Natural killer cell treated with Interleukin-12 subunit alpha and Interleukin-12 subunit beta and Interleukin-15 and Interleukin-18, amount 100 ng/mL, for 72 hours (primary cell): ENCODE measurements at regions not wholly inside any gene's neighbourhood (a gene's known extent, or its start where the extent isn't known, plus 50 kb on each side); places are given as distances from the start of the nearest gene placed in this dataset.

Experiments used
- ATAC-seq, 2 donors: fragments of 150-1000 bp; cut with Tn5 transposase in 1 of 2; sonication (Bioruptor Pico), chemical (Tn5 transposase) in 1 of 2; 2 replicates each; pipeline ENCODE4 v1.10.0; 2021
- DNase-seq: peaks from one replicate; pipeline ENCODE4 v3.0.0; 2022; ENCODE audit warnings: low spot score
- H3K27ac Mint-ChIP-seq, 2 donors: 1 replicate in 1 of 2; 2 replicates in 1 of 2; pipeline ENCODE4 v1.8.0; 2022; ENCODE audit warnings: mixed read lengths in 2 of 2, mild to moderate bottlenecking in 1 of 2, moderate library complexity in 1 of 2
- H3K27me3 Mint-ChIP-seq, 2 donors: 1 replicate in 1 of 2; 2 replicates in 1 of 2; pipeline ENCODE4 v1.8.0; 2022; ENCODE audit warnings: mixed read lengths in 2 of 2
- H3K36me3 Mint-ChIP-seq: one replicate; pipeline ENCODE4 v1.8.0; 2022; ENCODE audit warnings: mixed read lengths
- H3K4me1 Mint-ChIP-seq, 2 donors: 1 replicate in 1 of 2; 2 replicates in 1 of 2; pipeline ENCODE4 v1.8.0; 2022; ENCODE audit warnings: low read depth in 2 of 2, mixed read lengths in 2 of 2, mild to moderate bottlenecking in 1 of 2
- H3K4me3 Mint-ChIP-seq: one replicate; pipeline ENCODE4 v1.8.0; 2022; ENCODE audit warnings: mixed read lengths
- H3K9me3 Mint-ChIP-seq: 2 replicates; pipeline ENCODE4 v1.8.0; 2022; ENCODE audit warnings: mixed read lengths

- H3K27me3 Mint-ChIP-seq, result peaks cover 22 to 39% of the 10 kb centered on the region in 2 donors
- H3K27ac Mint-ChIP-seq, result no peak overlapping the region
- DNase-seq (no peak), ATAC-seq (no peak)
- H3K36me3 Mint-ChIP-seq, result no peaks in the 10 kb centered on the region
- no peaks in the 10 kb centered on the region for H3K9me3 Mint-ChIP-seq
- H3K4me1 Mint-ChIP-seq, result no peaks in the 10 kb centered on the region
- H3K4me3 Mint-ChIP-seq, result no peak overlapping the region
Measured at GRCh38 chr5:88113429-88113828, 155.2 kb downstream of the TMEM161B start.

GRCh38 chr5:88109818-88110217, 158.8 kb downstream of the TMEM161B start:
- ATAC-seq (no peak), DNase-seq (no peak)
- Mint-ChIP-seq H3K27me3 (peaks cover 3 to 10% of the 10 kb centered on the region in 2 donors), H3K36me3 (no peaks in the 10 kb centered on the region), H3K4me3 (no peak overlapping the region), H3K4me1 (no peaks in the 10 kb centered on the region), H3K9me3 (no peaks in the 10 kb centered on the region), H3K27ac (no peak overlapping the region)

- peaks cover 4% of the 10 kb centered on the region for H3K9me3 Mint-ChIP-seq
Measured at GRCh38 chr5:88108490-88109279, 160.0 kb downstream of the TMEM161B start.

GRCh38 chr5:88094906-88095496, 173.6 kb downstream of the TMEM161B start:
- ATAC-seq, result no peak
- Mint-ChIP-seq H3K27ac (no peak overlapping the region), H3K36me3 (no peaks in the 10 kb centered on the region), H3K4me1 (no peaks in the 10 kb centered on the region), H3K27me3 (peaks cover 9 to 26% of the 10 kb centered on the region in 2 donors), H3K4me3 (no peak overlapping the region), H3K9me3 (no peaks in the 10 kb centered on the region)
- no peak for DNase-seq

More at GRCh38 chr5:88108490-88109279, 160.0 kb downstream of the TMEM161B start:
- Mint-ChIP-seq H3K27me3 (peaks cover 8 to 14% of the 10 kb centered on the region in 2 donors), H3K4me1 (no peaks in the 10 kb centered on the region), H3K4me3 (no peak overlapping the region), H3K36me3 (no peaks in the 10 kb centered on the region), H3K27ac (no peak overlapping the region)
- DNase-seq, result no peak
- ATAC-seq, result no peak

- Mint-ChIP-seq H3K4me1 (no peaks in the 10 kb centered on the region), H3K27ac (no peak overlapping the region), H3K4me3 (no peak overlapping the region), H3K27me3 (peaks cover 9 to 26% of the 10 kb centered on the region in 2 donors), H3K9me3 (no peaks in the 10 kb centered on the region), H3K36me3 (no peaks in the 10 kb centered on the region)
- DNase-seq (no peak), ATAC-seq (no peak)
Measured at GRCh38 chr5:88094403-88094802, 174.2 kb downstream of the TMEM161B start.

GRCh38 chr5:88093765-88094164, 174.9 kb downstream of the TMEM161B start:
- H3K4me3 Mint-ChIP-seq, result no peak overlapping the region
- no peaks in the 10 kb centered on the region for H3K4me1 Mint-ChIP-seq

GRCh38 chr5:88092958-88093605, 175.6 kb downstream of the TMEM161B start:
- no peaks in the 10 kb centered on the region for H3K4me1 Mint-ChIP-seq
- H3K4me3 Mint-ChIP-seq, result no peak overlapping the region
- ATAC-seq, result no peak
- H3K27me3 Mint-ChIP-seq, result peaks cover 14 to 33% of the 10 kb centered on the region in 2 donors
- no peaks in the 10 kb centered on the region for H3K36me3 Mint-ChIP-seq
- no peak for DNase-seq
- H3K9me3 Mint-ChIP-seq, result no peaks in the 10 kb centered on the region
- no peak overlapping the region for H3K27ac Mint-ChIP-seq

More at GRCh38 chr5:88093765-88094164, 174.9 kb downstream of the TMEM161B start:
- Mint-ChIP-seq H3K36me3 (no peaks in the 10 kb centered on the region), H3K9me3 (no peaks in the 10 kb centered on the region), H3K27ac (no peak overlapping the region), H3K27me3 (peaks cover 14 to 32% of the 10 kb centered on the region in 2 donors)
- ATAC-seq (no peak), DNase-seq (no peak)

- H3K36me3 Mint-ChIP-seq, result no peaks in the 10 kb centered on the region
- no peaks in the 10 kb centered on the region for H3K4me1 Mint-ChIP-seq
- no peak overlapping the region for H3K4me3 Mint-ChIP-seq
- H3K27ac Mint-ChIP-seq, result no peak overlapping the region
- ATAC-seq, result no peak
- no peaks in the 10 kb centered on the region for H3K9me3 Mint-ChIP-seq
- no peak for DNase-seq
- peaks cover 14 to 27% of the 10 kb centered on the region in 2 donors for H3K27me3 Mint-ChIP-seq
Measured at GRCh38 chr5:88092358-88092757, 176.3 kb downstream of the TMEM161B start.

GRCh38 chr5:88090506-88090905, 178.1 kb downstream of the TMEM161B start:
- no peaks in the 10 kb centered on the region for H3K9me3 Mint-ChIP-seq
- DNase-seq (no peak), ATAC-seq (no peak)
- peaks cover 14 to 26% of the 10 kb centered on the region in 2 donors for H3K27me3 Mint-ChIP-seq
- no peaks in the 10 kb centered on the region for H3K36me3 Mint-ChIP-seq
- no peak overlapping the region for H3K4me3 Mint-ChIP-seq
- H3K27ac Mint-ChIP-seq, result no peak overlapping the region
- no peaks in the 10 kb centered on the region for H3K4me1 Mint-ChIP-seq

GRCh38 chr5:88089719-88090390, 178.8 kb downstream of the TMEM161B start:
- Mint-ChIP-seq H3K27me3 (peaks cover 14 to 26% of the 10 kb centered on the region in 2 donors), H3K27ac (no peak overlapping the region), H3K4me1 (no peaks in the 10 kb centered on the region), H3K4me3 (no peak overlapping the region), H3K9me3 (no peaks in the 10 kb centered on the region), H3K36me3 (no peaks in the 10 kb centered on the region)
- ATAC-seq (no peak), DNase-seq (no peak)

- H3K9me3 Mint-ChIP-seq, result no peaks in the 10 kb centered on the region
- no peaks in the 10 kb centered on the region for H3K4me1 Mint-ChIP-seq
- H3K27ac Mint-ChIP-seq, result no peak overlapping the region
- DNase-seq, result no peak
- no peak overlapping the region for H3K4me3 Mint-ChIP-seq
- no peak for ATAC-seq
- H3K36me3 Mint-ChIP-seq, result no peaks in the 10 kb centered on the region
- peaks cover 7% of the 10 kb centered on the region in 2 donors for H3K27me3 Mint-ChIP-seq
Measured at GRCh38 chr5:88085462-88085861, 183.2 kb downstream of the TMEM161B start.

- H3K4me1 Mint-ChIP-seq, result no peaks in the 10 kb centered on the region
- ATAC-seq (no peak), DNase-seq (no peak)
- H3K36me3 Mint-ChIP-seq, result peaks cover 2% of the 10 kb centered on the region
- H3K27me3 Mint-ChIP-seq, result peaks cover 0 to 7% of the 10 kb centered on the region in 2 donors
- H3K4me3 Mint-ChIP-seq, result no peak overlapping the region
- H3K9me3 Mint-ChIP-seq, result no peaks in the 10 kb centered on the region
- H3K27ac Mint-ChIP-seq, result no peak overlapping the region
Measured at GRCh38 chr5:88081877-88082276, 186.8 kb downstream of the TMEM161B start.

GRCh38 chr5:88063813-88064212, 204.8 kb downstream of the TMEM161B start:
- Mint-ChIP-seq H3K36me3 (no peaks in the 10 kb centered on the region), H3K9me3 (peaks cover 19% of the 10 kb centered on the region), H3K4me1 (no peaks in the 10 kb centered on the region), H3K27ac (no peak overlapping the region), H3K4me3 (no peak overlapping the region), H3K27me3 (peaks cover 0 to 6% of the 10 kb centered on the region in 2 donors)
- ATAC-seq (no peak), DNase-seq (no peak)
